HL-60 (cell line): ENCODE measurements at regions not wholly inside any gene's neighbourhood (a gene's known extent, or its start where the extent isn't known, plus 50 kb on each side); places are given as distances from the start of the nearest gene placed in this dataset.
"Not testable (repeated sequence)": the region's sequence is repeated elsewhere in the genome, so short reads cannot be mapped to it uniquely, and the experiment has no call there.

Experiments
- DNase-seq, 2 experiments: peaks; one replicate each; pipeline ENCODE4 v3.0.0-alpha.2; 2010 to 2020; ENCODE audit warnings: low read depth in 1 of 2, low spot score in 1 of 2
- H3K27ac ChIP-seq: fragments of 250-450 bp; sonication (Bioruptor Pico); replicated peaks from 2 replicates; pipeline ENCODE4 v1.5.1; 2020; ENCODE audit warnings: mild to moderate bottlenecking, moderate library complexity
- H3K27me3 ChIP-seq: fragments of 250-450 bp; sonication (Bioruptor Pico); 2 replicates; pipeline ENCODE4 v1.5.1; 2021; ENCODE audit warnings: mild to moderate bottlenecking, moderate library complexity; ENCODE audit not compliant: insufficient read depth, poor library complexity, severe bottlenecking
- H3K4me3 ChIP-seq: replicated peaks from 2 replicates; pipeline ENCODE4 v1.5.1; 2011; ENCODE audit warnings: mild to moderate bottlenecking, control low read depth, low read length; ENCODE audit not compliant: insufficient read depth
- GABPA ChIP-seq: IDR thresholded peaks from 2 replicates; pipeline ENCODE4 v1.6.1; 2012; ENCODE audit warnings: low read depth
- POLR2AphosphoS5 ChIP-seq: IDR thresholded peaks from 2 replicates; pipeline ENCODE4 v1.6.1; 2012; ENCODE audit warnings: low read depth
- REST ChIP-seq: IDR thresholded peaks from 2 replicates; pipeline ENCODE4 v1.6.1; 2012; ENCODE audit warnings: low read depth; ENCODE audit not compliant: insufficient replicate concordance
- SPI1 ChIP-seq: IDR thresholded peaks from 2 replicates; pipeline ENCODE4 v1.6.1; 2012; ENCODE audit warnings: low read depth, mild to moderate bottlenecking, borderline replicate concordance
- TF ChIP-seq, protein P1 (sequence below): IDR thresholded peaks from one replicate; pipeline ENCODE4 v1.5.1; 2011; ENCODE audit warnings: low read length, control low read depth, inconsistent platforms; ENCODE audit not compliant: insufficient read depth

- H3K27me3 ChIP-seq, result no peaks in the 10 kb centered on the region
- TF ChIP-seq, protein P1, sequence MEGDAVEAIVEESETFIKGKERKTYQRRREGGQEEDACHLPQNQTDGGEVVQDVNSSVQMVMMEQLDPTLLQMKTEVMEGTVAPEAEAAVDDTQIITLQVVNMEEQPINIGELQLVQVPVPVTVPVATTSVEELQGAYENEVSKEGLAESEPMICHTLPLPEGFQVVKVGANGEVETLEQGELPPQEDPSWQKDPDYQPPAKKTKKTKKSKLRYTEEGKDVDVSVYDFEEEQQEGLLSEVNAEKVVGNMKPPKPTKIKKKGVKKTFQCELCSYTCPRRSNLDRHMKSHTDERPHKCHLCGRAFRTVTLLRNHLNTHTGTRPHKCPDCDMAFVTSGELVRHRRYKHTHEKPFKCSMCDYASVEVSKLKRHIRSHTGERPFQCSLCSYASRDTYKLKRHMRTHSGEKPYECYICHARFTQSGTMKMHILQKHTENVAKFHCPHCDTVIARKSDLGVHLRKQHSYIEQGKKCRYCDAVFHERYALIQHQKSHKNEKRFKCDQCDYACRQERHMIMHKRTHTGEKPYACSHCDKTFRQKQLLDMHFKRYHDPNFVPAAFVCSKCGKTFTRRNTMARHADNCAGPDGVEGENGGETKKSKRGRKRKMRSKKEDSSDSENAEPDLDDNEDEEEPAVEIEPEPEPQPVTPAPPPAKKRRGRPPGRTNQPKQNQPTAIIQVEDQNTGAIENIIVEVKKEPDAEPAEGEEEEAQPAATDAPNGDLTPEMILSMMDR, result no peak
- no peak for TF ChIP-seq POLR2AphosphoS5
- no peak for TF ChIP-seq REST
- TF ChIP-seq SPI1, result no peak
- TF ChIP-seq GABPA, result no peak
- no peak for DNase-seq
- no peak overlapping the region for H3K27ac ChIP-seq
- H3K4me3 ChIP-seq, result no peak overlapping the region
Measured at GRCh38 chr11:98766903-98767302, 253.8 kb upstream of the CNTN5 start.

GRCh38 chr11:98770046-98770445 lies 250.7 kb upstream of the CNTN5 start:
- DNase-seq, H3K27ac ChIP-seq, H3K4me3 ChIP-seq, H3K27me3 ChIP-seq: not testable (repeated sequence)

GRCh38 chr11:98771791-98772190 lies 249.0 kb upstream of the CNTN5 start:
- Histone ChIP-seq H3K4me3 (no peak overlapping the region), H3K27me3 (no peaks in the 10 kb centered on the region), H3K27ac (no peak overlapping the region)
- DNase-seq, result no peak
- TF ChIP-seq SPI1 (no peak), REST (no peak), POLR2AphosphoS5 (no peak), GABPA (no peak)
- TF ChIP-seq, protein P1, result no peak

DNA sequence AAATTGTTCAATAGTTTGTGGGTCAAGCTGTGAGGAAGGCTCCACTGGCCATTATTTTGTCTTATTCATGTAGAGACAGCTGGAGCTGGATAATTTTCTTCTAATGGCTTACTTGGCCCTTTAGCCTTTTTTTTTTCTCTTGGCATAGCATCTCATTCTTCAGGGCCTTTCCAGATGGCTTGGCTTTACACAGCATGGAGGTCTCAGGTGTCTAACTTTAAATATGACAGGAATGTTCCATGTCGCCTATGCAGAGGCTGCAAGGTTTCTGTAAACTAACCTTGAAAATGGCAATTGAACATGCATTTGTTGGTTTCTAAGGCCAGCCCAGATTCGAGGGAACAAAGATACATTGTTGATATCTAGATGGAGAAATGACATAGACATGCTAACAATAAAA lies 247.9 kb upstream of the CNTN5 start:
- H3K4me3 ChIP-seq, result no peak overlapping the region
- H3K27me3 ChIP-seq, result no peaks in the 10 kb centered on the region
- TF ChIP-seq, protein P1, result no peak
- TF ChIP-seq REST (no peak), GABPA (no peak), POLR2AphosphoS5 (no peak), SPI1 (no peak)
- H3K27ac ChIP-seq, result no peak overlapping the region
- DNase-seq, result no peak
